Calu3 (cell line): ENCODE measurements at regions not wholly inside any gene's neighbourhood (a gene's known extent, or its start where the extent isn't known, plus 50 kb on each side); places are given as distances from the start of the nearest gene placed in this dataset.

Source experiments
- BruUV-seq: library from RNA; stranded (reverse); fragments of 400-500 nt; replicated peaks from 2 replicates; lab custom pipeline; 2021; lab: Mats Ljungman, UMichigan
- CTCF ChIA-PET: fragments of 300-600 bp; sonication (Branson Sonifier 250); formaldehyde crosslinking; loops from one replicate; lab custom pipeline; 2022; ENCODE audit warnings: antibody characterized with exemption; lab: Charles Lee
- DNase-seq: peaks from one replicate; pipeline ENCODE4 v3.0.0; 2022
- H3K27ac Mint-ChIP-seq: one replicate; pipeline ENCODE4 v1.8.0; 2022; ENCODE audit warnings: mixed read lengths; ENCODE audit not compliant: unreplicated experiment
- H3K27me3 Mint-ChIP-seq: one replicate; pipeline ENCODE4 v1.8.0; 2022; ENCODE audit warnings: mixed read lengths; ENCODE audit not compliant: unreplicated experiment
- H3K36me3 Mint-ChIP-seq: one replicate; pipeline ENCODE4 v1.8.0; 2022; ENCODE audit warnings: mild to moderate bottlenecking, moderate library complexity, mixed read lengths; ENCODE audit not compliant: insufficient read depth, unreplicated experiment
- H3K4me1 Mint-ChIP-seq: one replicate; pipeline ENCODE4 v1.8.0; 2022; ENCODE audit warnings: mild to moderate bottlenecking, low read depth, mixed read lengths; ENCODE audit not compliant: unreplicated experiment
- H3K4me3 Mint-ChIP-seq: one replicate; pipeline ENCODE4 v1.8.0; 2022; ENCODE audit warnings: mild to moderate bottlenecking, low read depth, moderate library complexity, mixed read lengths; ENCODE audit not compliant: unreplicated experiment
- H3K9me3 Mint-ChIP-seq: one replicate; pipeline ENCODE4 v1.8.0; 2022; ENCODE audit warnings: low read depth, mixed read lengths; ENCODE audit not compliant: unreplicated experiment
- intact Hi-C: fragments of 100-400 bp; cut with micrococcal nuclease; formaldehyde crosslinking; loops from one replicate; pipeline ENCODE4 v1.10.0; 2022; ENCODE audit not compliant: unreplicated experiment
- TF ChIP-seq, protein P1 (sequence below): fragments of 200-600 bp; IDR thresholded peaks from one replicate; pipeline ENCODE4 v1.8.0; 2022; ENCODE audit warnings: antibody characterized with exemption; ENCODE audit not compliant: unreplicated experiment

DNA sequence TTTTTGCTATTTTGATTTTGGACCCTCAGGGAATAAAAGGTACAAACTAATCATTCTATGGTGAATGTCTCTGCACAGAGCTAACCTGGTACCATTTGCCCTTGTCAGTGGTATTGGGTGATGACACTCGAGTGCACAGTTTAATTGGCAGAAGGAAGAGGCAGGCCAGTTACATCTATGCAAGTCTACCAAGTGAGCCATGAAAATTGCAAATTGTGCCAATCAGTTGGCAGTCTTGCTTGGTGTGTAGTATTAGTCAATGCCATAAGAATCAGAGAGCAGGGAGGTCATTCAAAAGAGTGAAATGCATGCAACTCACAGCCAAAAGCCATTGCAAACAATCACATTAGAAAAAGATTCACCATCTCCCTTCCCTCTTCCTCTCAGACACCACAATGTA, 479.6 kb downstream of the ADAMTS20 start:
- Mint-ChIP-seq H3K4me1 (no peaks in the 10 kb centered on the region), H3K36me3 (no peaks in the 10 kb centered on the region), H3K27ac (no peak overlapping the region), H3K9me3 (no peaks in the 10 kb centered on the region), H3K27me3 (no peaks in the 10 kb centered on the region), H3K4me3 (no peak overlapping the region)
- intact Hi-C loops: no loop called here
- no TSS peak for BruUV-seq
- TF ChIP-seq, protein P1, sequence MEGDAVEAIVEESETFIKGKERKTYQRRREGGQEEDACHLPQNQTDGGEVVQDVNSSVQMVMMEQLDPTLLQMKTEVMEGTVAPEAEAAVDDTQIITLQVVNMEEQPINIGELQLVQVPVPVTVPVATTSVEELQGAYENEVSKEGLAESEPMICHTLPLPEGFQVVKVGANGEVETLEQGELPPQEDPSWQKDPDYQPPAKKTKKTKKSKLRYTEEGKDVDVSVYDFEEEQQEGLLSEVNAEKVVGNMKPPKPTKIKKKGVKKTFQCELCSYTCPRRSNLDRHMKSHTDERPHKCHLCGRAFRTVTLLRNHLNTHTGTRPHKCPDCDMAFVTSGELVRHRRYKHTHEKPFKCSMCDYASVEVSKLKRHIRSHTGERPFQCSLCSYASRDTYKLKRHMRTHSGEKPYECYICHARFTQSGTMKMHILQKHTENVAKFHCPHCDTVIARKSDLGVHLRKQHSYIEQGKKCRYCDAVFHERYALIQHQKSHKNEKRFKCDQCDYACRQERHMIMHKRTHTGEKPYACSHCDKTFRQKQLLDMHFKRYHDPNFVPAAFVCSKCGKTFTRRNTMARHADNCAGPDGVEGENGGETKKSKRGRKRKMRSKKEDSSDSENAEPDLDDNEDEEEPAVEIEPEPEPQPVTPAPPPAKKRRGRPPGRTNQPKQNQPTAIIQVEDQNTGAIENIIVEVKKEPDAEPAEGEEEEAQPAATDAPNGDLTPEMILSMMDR: no peak
- CTCF ChIA-PET: no interaction called here
- DNase-seq: no peak

DNA sequence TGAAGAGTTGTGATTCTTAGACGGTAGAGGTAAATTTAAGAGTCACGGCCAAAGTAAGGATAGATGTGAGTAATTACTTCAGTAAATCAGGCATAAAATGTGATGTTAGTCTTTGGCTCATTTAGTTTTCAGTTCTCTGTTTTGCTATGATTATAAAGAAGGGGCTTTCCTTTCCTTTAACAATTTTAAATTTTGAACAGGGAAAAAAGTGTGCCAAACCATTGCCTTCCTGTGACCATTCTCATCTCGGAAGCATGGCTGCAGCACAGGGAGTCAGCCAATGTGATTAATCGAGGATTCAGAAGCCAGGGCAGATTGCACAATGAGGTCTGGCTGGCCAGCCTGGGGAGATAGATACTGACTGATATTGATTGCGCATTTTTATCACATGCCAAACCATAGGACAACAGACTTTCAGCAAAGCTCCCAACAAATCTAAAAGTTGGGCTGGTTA, 480.2 kb upstream of the PRICKLE1 start:
- Mint-ChIP-seq H3K4me1 (no peaks in the 10 kb centered on the region), H3K9me3 (peaks cover 3% of the 10 kb centered on the region), H3K36me3 (no peaks in the 10 kb centered on the region), H3K27ac (no peak overlapping the region), H3K27me3 (no peaks in the 10 kb centered on the region), H3K4me3 (no peak overlapping the region)
- intact Hi-C loops: no loop called here
- no TSS peak for BruUV-seq
- DNase-seq: no peak
- CTCF ChIA-PET: no interaction called here
- TF ChIP-seq, protein P1: no peak

DNA sequence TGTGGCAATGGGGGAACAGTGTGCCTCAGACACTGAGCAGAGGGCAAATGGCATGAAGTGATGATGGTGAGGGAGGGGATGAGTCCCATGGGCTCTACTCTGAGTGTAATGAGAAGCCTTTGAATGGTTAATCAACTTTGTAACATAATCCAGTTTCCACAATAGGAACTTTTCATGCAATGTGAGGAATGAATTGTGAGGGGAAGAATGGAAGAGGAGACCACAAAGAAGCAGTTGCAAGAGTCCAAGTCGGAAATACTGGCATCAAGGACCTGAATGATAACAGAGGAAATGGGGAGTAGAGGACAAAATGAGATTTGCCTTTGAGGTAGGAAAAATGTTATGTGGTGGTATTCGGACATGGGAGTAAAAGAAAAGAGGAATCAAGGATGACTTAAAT, 476.9 kb upstream of the PRICKLE1 start:
- BruUV-seq: no TSS peak
- no peaks in the 10 kb centered on the region for H3K27me3 Mint-ChIP-seq
- no peaks in the 10 kb centered on the region for H3K36me3 Mint-ChIP-seq
- no peak for DNase-seq
- peaks cover 3% of the 10 kb centered on the region for H3K9me3 Mint-ChIP-seq
- no peak overlapping the region for H3K4me3 Mint-ChIP-seq
- TF ChIP-seq, protein P1: no peak
- H3K27ac Mint-ChIP-seq: no peak overlapping the region
- H3K4me1 Mint-ChIP-seq: no peaks in the 10 kb centered on the region
- intact Hi-C loops: no loop called here
- CTCF ChIA-PET: no interaction called here

DNA sequence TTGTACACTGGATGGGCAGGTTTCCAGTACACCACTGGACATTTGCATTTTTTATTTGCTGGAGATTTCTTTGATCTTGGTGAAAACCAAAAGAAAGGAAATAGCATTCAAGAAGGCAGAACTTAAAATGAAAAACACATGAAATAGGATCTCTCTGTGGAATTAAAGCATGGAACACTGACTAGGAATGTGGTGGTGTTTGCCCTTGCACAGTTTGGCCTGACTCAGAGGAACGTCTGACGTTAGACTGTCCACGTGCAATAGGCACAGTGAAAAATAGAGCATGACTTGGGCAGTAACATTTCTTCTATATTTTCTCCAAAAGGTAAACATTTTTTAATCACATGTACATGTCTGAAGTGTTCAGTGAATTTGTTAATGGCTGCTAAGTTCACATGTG, 474.1 kb upstream of the PRICKLE1 start:
- H3K36me3 Mint-ChIP-seq: no peaks in the 10 kb centered on the region
- no peaks in the 10 kb centered on the region for H3K27me3 Mint-ChIP-seq
- CTCF ChIA-PET: no interaction called here
- no peak overlapping the region for H3K27ac Mint-ChIP-seq
- no TSS peak for BruUV-seq
- H3K4me3 Mint-ChIP-seq: no peak overlapping the region
- peaks cover 3% of the 10 kb centered on the region for H3K9me3 Mint-ChIP-seq
- DNase-seq: no peak
- intact Hi-C loops: no loop called here
- TF ChIP-seq, protein P1: no peak
- H3K4me1 Mint-ChIP-seq: no peaks in the 10 kb centered on the region
